Stimulated activated CD4-positive, alpha-beta T cell treated with anti-CD3 and anti-CD28 coated beads, TNF-alpha, amount 100 ng/mL, for 1 hour (primary cell): ENCODE measurements at regions not wholly inside any gene's neighbourhood (a gene's known extent, or its start where the extent isn't known, plus 50 kb on each side); places are given as distances from the start of the nearest gene placed in this dataset.

Source experiments
- DNase-seq, 3 donors: peaks; one replicate each; pipeline ENCODE4 v3.0.0-alpha.2; 2020; ENCODE audit warnings: low read depth in 3 of 3, low spot score in 1 of 3

DNA sequence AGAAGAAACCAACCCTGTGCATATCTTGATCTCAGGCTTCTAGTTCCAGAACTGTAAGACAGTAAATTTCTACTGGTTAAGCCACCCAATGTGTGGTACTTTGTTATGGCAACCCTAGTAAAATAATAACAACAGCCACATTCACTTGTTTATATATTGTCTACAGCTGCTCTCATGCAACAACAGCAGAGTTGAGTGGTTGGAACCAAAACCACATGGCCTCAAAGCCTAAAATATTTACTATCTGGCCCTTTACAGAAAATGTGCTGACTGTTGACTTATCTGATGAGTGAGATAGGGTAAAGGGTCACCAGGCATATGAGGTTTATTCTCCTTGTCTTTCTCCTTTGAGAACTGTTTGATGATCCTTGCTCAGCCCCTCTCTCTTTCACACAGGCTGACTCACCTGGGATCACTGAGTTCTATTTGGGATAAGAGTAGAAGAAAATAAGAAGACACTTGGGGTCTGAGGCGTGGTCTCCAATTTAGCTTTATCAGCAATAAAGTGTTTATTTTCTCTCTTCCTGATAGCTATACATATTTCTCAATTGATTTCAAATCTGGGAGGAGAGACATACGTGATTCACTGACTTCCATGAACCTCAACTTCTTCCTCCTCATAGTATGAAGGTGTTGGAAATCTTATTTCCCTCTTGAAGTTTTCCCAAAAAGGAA is 227.5 kb upstream of the STARD13 start:
- DNase-seq, result no peak

DNA sequence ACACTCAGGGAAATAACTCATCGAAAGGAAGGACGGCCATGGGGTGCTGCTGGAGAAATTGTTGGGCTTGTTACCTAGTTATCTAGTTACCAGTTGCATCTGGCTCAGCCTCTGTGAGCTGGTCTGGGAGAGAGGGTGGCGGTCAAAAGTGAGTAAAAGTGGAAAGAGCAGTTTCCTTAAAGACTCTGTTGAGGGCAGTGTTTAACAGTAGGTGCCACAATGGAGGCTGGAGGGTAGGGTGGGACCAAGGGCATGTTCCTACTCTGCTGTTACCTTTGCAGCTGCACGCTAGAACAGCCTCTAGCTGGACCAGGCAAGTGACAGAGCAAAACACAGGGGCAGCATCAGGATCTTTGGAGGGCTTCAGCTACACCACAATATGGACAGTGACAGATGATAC is 228.8 kb upstream of the STARD13 start:
- DNase-seq, result no peak

DNA sequence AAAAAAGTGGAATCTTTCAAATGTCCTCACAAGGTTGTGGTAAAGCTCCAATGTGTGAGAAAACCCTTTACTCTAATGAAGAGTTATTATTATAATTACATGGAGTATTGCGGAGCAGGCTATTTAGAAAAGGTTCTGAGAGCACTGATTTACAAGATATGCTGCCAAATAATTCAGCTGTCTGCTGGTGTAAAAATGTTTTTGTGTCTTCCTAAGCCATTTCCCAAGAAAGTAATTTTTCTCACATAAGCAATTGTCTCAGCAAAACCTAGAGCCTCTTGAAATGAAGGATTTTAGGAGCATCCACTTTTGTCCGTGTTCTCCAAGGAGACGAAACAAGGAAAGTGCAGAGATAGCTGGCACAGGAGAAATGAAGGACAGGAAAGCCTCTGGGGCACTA is 229.6 kb upstream of the STARD13 start:
- no peak for DNase-seq

DNA sequence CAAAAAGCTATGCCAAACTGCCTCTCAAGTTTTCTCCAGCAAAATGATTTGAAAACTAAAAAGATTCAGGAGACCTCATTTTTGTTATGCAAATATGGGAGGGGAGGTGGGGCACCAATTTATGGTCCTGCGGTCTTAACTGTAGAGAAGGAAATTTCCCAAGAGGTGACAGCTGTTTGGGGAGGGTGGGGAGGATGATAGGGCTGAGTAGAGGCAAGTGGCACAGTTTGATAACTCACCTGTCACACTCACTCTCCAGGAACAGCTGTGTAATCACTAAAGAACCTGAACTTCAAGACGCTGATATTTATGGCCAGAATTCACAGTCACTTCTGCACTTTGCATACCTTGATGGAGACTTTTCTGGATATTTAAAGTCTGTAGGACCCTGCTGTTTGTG is 232.9 kb upstream of the STARD13 start:
- DNase-seq, result no peak

- DNase-seq, result no peak
Observed at GRCh38 chr13:33519561-33520467, 234.3 kb upstream of the STARD13 start.

DNA sequence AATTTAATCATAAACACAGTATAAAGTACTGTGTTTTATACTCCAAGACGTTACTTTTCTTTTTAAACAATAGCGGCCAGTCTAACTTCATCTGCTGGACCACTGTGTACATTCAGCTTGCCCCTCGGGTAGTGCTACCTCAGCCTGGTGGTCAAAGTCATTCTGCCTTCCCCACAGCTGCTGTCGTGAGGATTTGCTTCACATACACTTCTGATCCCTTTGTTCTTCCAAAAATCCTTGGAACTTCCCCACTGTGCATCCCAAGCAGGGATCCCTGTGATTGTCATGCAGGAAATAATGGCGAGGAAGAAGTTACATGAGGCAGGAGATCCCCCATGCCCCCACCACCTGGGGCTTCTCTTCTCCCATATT is 234.9 kb upstream of the STARD13 start:
- DNase-seq, result no peak

DNA sequence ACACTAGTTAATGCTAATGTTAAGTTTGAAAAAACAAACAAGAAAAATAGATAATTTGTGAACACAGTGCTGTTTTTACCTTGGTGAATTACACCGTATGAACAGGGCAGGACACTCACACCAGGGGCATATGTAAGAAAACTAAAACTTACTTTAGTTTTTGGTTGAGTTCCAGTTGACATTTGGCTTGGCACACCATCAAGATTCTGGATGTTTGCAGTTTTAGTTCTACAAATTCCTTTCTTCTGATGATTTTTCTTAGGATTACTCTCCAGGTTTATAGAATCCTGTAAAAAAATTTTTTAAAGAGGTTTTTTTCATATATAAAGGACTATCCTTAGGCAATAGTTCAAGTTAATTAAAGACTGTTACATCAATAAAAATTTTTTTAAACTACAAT is 238.5 kb upstream of the STARD13 start:
- no peak for DNase-seq

GRCh38 chr13:33525763-33526162 is 240.2 kb upstream of the STARD13 start:
- no peak for DNase-seq

DNA sequence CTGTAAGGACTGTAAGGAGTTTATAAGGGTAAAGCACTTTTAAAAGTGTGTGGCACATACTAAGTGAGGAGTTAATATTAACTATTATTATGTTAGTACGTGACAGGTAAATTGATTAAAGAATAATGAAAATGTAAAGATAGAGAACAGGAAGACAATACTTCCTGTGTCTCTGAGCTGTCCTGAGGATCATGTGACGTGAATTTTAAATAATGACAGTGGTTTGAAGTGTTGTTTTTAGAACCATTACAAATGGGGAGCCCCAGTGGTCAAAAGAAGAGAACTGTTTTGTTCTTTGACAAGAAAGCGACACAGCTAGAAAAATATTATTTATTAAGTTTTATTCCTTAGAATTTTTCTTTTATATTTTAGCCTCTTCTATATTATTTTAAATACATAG is 241.2 kb upstream of the STARD13 start:
- DNase-seq, result no peak

DNA sequence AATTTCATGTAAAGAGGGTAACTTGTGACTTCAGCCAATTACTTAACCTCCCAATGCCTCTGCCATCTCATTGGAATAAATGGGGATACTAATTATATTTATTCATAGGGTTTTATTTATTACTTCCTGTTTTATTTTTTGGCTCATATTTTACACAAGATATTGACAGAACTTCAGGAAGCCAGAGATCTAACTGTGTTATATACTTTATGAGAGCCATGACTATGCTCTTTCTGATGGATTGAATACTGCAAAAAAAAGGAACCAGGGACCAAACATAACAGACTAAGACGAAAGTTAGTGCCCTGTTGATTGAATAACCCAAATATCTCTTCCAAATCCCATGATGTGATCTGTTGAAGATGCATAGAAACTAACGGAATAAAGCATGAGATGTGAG is 243.3 kb upstream of the STARD13 start:
- DNase-seq, result no peak

- no peak for DNase-seq
Observed at GRCh38 chr13:33531484-33531883, 245.9 kb upstream of the STARD13 start.

- no peak for DNase-seq
Observed at GRCh38 chr13:33535061-33535460, 249.5 kb upstream of the STARD13 start.

GRCh38 chr13:33536601-33537000 is 251.0 kb upstream of the STARD13 start:
- DNase-seq, result no peak

DNA sequence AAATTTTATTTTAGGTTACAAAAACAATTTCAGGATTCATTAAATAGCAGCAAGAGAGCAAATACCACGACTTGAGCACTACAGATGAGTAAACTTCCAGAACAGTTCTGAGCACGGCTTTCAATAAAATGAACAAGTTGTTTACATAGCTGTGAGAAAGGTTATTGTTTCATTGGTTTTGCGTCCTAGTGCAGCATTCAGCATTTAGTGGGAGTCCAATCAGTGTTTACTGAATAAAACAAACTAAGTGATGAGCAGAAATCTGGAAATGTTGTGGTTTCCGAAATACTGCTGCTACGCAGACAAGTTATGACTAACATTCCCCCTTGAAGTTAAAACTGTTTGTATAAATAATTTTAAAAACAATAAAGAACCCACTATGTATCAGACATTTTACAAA is 251.5 kb upstream of the STARD13 start:
- DNase-seq, result no peak

DNA sequence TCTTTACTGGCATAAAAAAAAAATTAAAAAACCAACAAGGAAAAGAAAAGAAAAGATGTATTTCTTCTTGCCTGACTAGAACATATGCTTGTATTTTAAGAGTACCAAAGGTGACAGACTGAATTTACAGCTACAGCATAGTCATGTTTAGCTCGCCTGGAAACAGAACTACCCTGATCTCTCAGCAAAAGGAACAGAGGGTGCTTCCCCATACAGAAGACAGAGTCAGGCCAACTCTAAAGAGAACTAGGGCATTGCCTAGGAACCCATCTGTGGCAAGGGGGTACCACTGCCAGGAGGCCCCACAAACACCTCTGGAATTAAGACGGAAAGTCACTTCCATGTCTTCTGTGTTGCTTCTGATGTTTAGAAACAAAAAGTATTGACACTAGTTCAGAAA is 252.1 kb upstream of the STARD13 start:
- DNase-seq, result no peak

GRCh38 chr13:33541456-33541855 is 255.9 kb upstream of the STARD13 start:
- DNase-seq, result no peak

GRCh38 chr13:33541962-33542308 is 256.4 kb upstream of the STARD13 start:
- no peak for DNase-seq

GRCh38 chr13:33542309-33543088 is 256.9 kb upstream of the STARD13 start:
- DNase-seq, result peak; percentile 93 to 98 (median 98)

DNA sequence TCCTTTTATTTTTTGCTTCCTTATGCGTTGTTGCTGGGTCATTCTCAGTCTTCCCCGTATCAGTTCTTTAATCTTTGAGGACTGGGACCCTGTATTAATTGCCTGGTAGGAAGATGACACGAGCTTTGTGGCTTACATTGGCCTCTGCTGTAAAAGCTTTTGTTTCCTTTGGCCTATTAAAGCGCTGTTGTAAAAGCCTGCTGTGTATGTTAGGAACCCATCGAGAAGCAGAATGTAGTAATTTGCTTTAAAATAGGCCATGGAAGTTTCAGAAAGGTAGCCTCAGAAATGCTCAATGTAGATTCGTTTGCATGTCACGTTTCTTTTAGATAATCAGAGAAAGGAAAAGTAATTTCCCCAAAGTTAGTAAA is 257.5 kb upstream of the STARD13 start:
- no peak for DNase-seq

DNA sequence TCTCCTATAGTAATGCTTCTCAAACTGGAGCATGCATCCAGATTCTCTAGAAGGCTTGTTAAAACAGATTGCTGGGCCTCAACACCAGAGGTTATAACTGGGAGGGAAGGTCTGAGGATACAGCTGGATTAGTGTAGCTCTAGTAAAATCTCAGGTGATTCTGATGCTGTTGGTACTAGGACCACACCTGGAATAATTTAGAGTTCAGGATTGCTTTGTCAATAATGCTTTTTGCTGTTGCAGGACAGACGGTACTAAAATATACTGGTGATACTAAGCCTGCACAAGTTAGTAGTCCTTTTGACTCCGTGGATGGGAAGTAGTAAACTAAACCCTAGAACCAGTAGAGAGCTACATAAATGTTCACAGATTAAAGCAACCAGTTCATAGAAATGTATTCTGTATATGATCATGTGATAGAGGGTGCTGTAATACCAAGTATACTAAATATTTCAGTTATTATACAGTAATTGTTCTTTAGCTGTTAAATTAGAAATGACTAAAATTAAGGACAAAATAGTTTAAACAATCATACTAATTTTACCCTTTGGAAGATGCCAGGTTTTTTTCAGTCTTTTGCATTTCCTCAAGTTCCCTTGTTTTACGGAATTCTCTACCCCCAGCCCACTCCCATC is 258.2 kb upstream of the STARD13 start:
- DNase-seq, result no peak

DNA sequence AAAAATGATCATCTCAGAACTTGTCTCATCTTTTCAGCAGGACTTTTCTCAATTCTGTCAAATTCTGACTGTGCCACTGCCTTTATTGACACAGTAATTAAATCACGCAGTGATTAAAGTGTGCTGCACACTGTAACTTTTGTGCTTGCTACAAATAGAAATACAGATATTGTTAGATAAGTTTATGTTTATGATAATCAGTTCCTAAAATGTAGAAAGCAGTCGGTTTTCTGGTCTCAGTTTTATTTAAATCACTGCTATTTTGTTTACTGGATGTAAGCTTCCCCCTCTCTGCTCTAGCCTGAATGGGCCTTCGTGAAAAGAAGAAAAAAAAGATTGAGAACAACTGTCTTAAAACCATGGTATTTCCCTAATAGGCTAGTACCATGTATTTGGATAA is 258.8 kb upstream of the STARD13 start:
- no peak for DNase-seq

DNA sequence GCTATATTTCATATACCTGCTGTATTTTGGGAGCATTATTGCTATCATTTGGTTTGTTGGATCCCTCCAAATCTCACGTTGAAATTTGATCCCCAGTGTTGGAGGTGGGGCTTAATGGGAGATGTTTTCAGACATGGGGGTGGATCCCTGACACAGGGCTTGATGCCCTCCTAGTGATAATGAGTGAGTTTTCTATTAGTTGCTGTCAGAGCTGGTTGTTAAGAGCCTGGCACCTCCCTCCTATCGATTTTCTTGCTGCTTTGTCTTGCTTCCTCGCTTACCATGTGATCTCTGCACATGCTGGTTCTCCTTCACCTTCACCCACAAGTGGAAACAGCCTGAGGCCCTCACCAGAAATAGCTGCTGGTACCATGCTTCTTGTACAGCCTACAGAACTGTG is 259.9 kb upstream of the STARD13 start:
- DNase-seq, result no peak
